ENCODE measurements at regions not wholly inside any gene's neighbourhood (a gene's known extent, or its start where the extent isn't known, plus 50 kb on each side); places are given as distances from the start of the nearest gene placed in this dataset.

- Histone ChIP-seq H3K9me3 (no peaks in the 10 kb centered on the region), H3K36me3 (no peaks in the 10 kb centered on the region), H3K4me3 (no peak overlapping the region), H3K27ac (no peak overlapping the region), H3K27me3 (peaks cover 0 to 54% (median 38%) of the 10 kb centered on the region in 7 donors), H3K4me1 (no peaks in the 10 kb centered on the region)
- ATAC-seq (no peak), DNase-seq (no peak)
- WGBS, 2 donors, result 13% methylated on average over 3 of the region's 3 CpGs
- intact Hi-C loops (cut with DNase I), result no loop called here
- TF ChIP-seq CTCF (IDR thresholded peaks at IDR 0.05), result peak in 8 of 9 donors; percentile 16 to 49 (median 36)
Observed at GRCh38 chr1:5620997-5621396, 371.2 kb downstream of the NPHP4 start.

GRCh38 chr1:5620418-5620817 lies 371.8 kb downstream of the NPHP4 start:
- Histone ChIP-seq H3K27me3 (peaks cover 0 to 60% (median 44%) of the 10 kb centered on the region in 7 donors), H3K4me1 (no peaks in the 10 kb centered on the region), H3K4me3 (no peak overlapping the region), H3K27ac (no peak overlapping the region), H3K9me3 (no peaks in the 10 kb centered on the region), H3K36me3 (no peaks in the 10 kb centered on the region)
- 84 to 95% methylated on average over 3 of the region's 3 CpGs for WGBS, 2 donors
- DNase-seq (no peak), ATAC-seq (no peak)
- no peak for TF ChIP-seq CTCF (IDR thresholded peaks at IDR 0.05)
- intact Hi-C loops (cut with DNase I), result no loop called here

GRCh38 chr1:5619469-5619868 lies 372.8 kb downstream of the NPHP4 start:
- intact Hi-C loops (cut with DNase I), result no loop called here
- no peak overlapping the region for H3K27ac ChIP-seq
- 75 to 82% methylated on average over 1 of the region's 1 CpG for WGBS, 2 donors
- no peak for DNase-seq
- TF ChIP-seq CTCF (IDR thresholded peaks at IDR 0.05), result no peak
- ATAC-seq, result no peak
- H3K4me3 ChIP-seq, result no peak overlapping the region
- peaks cover 0 to 69% (median 51%) of the 10 kb centered on the region in 7 donors for H3K27me3 ChIP-seq
- H3K36me3 ChIP-seq, result no peaks in the 10 kb centered on the region
- no peaks in the 10 kb centered on the region for H3K9me3 ChIP-seq
- H3K4me1 ChIP-seq, result no peaks in the 10 kb centered on the region

- ATAC-seq, result no peak
- no peak for DNase-seq
- no peak overlapping the region for H3K4me3 ChIP-seq
- TF ChIP-seq CTCF (IDR thresholded peaks at IDR 0.05), result no peak
- 53 to 54% methylated on average over 15 of the region's 15 CpGs for WGBS, 2 donors
- H3K4me1 ChIP-seq, result no peaks in the 10 kb centered on the region
- H3K9me3 ChIP-seq, result no peaks in the 10 kb centered on the region
- peaks cover 0 to 70% (median 51%) of the 10 kb centered on the region in 7 donors for H3K27me3 ChIP-seq
- H3K27ac ChIP-seq, result no peak overlapping the region
- no peaks in the 10 kb centered on the region for H3K36me3 ChIP-seq
- intact Hi-C loops (cut with DNase I), result no loop called here
Observed at GRCh38 chr1:5617546-5617945, 374.7 kb downstream of the NPHP4 start.

GRCh38 chr1:5617179-5617520 lies 375.1 kb downstream of the NPHP4 start:
- Histone ChIP-seq H3K4me3 (no peak overlapping the region), H3K36me3 (no peaks in the 10 kb centered on the region), H3K9me3 (no peaks in the 10 kb centered on the region), H3K27ac (no peak overlapping the region), H3K4me1 (no peaks in the 10 kb centered on the region), H3K27me3 (peaks cover 0 to 74% (median 51%) of the 10 kb centered on the region in 7 donors)
- intact Hi-C loops (cut with DNase I), result no loop called here
- ATAC-seq (no peak), DNase-seq (no peak)
- no peak for TF ChIP-seq CTCF (IDR thresholded peaks at IDR 0.05)
- 63 to 71% methylated on average over 6 of the region's 6 CpGs for WGBS, 2 donors

Data from heart right ventricle (tissue), 16 donors.